ENCODE measurements at regions not wholly inside any gene's neighbourhood (a gene's known extent, or its start where the extent isn't known, plus 50 kb on each side); places are given as distances from the start of the nearest gene placed in this dataset.

DNA sequence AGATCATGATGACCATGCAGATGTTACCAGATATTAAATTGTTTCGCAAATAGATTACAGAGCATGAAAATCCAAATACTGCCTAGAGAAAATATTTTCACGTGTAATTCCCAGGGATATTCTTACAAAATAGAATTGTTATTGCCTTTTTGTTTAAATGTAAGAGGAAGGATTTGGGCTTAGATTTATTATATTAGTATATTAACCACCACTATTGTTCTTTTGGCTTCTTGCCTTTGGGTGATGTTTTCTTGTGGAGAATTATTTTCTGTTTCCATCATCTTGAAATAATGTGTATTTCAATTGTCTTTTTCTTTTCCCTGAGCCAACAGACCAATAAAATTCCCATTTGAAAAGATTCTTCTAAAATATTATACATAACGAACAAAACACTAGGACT, 109.7 kb upstream of the NUDT7 start:
- TF ChIP-seq, protein P1, sequence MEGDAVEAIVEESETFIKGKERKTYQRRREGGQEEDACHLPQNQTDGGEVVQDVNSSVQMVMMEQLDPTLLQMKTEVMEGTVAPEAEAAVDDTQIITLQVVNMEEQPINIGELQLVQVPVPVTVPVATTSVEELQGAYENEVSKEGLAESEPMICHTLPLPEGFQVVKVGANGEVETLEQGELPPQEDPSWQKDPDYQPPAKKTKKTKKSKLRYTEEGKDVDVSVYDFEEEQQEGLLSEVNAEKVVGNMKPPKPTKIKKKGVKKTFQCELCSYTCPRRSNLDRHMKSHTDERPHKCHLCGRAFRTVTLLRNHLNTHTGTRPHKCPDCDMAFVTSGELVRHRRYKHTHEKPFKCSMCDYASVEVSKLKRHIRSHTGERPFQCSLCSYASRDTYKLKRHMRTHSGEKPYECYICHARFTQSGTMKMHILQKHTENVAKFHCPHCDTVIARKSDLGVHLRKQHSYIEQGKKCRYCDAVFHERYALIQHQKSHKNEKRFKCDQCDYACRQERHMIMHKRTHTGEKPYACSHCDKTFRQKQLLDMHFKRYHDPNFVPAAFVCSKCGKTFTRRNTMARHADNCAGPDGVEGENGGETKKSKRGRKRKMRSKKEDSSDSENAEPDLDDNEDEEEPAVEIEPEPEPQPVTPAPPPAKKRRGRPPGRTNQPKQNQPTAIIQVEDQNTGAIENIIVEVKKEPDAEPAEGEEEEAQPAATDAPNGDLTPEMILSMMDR (IDR thresholded peaks at IDR 0.05 in 4 of 5, conservative IDR thresholded peaks at IDR 0.05 in 1 of 5), result no peak
- no peak for TF ChIP-seq POLR2A (IDR thresholded peaks at IDR 0.05)

Data from gastrocnemius medialis (tissue), 4 donors.